Bronchial epithelial cell (primary cell): ENCODE measurements at regions not wholly inside any gene's neighbourhood (a gene's known extent, or its start where the extent isn't known, plus 50 kb on each side); places are given as distances from the start of the nearest gene placed in this dataset.
"Not testable (repeated sequence)": the region's sequence is repeated elsewhere in the genome, so short reads cannot be mapped to it uniquely, and the experiment has no call there.

Source experiments
- DNase-seq: peaks from one replicate; pipeline ENCODE4 v3.0.0-alpha.2; 2010; ENCODE audit warnings: low read depth
- FAIRE-seq: peaks from 2 replicates; lab custom pipeline; 2011; peaks lifted over from hg19 to GRCh38; lab: Jason Lieb, UNC
- H3K27me3 ChIP-seq: 2 replicates; pipeline ENCODE4 v1.5.1; 2011; ENCODE audit warnings: low read length; ENCODE audit not compliant: control insufficient read depth, insufficient read depth
- H3K36me3 ChIP-seq: 2 replicates; pipeline ENCODE4 v1.5.1; 2011; ENCODE audit warnings: low read length; ENCODE audit not compliant: control insufficient read depth, insufficient read depth
- H3K4me3 ChIP-seq: 2 replicates; pipeline ENCODE4 v1.5.1; 2011; ENCODE audit warnings: mild to moderate bottlenecking, low read depth, low read length, control low read depth
- TF ChIP-seq, protein P1 (sequence below): IDR thresholded peaks from 2 replicates; pipeline ENCODE4 v1.5.1; 2011; ENCODE audit warnings: mild to moderate bottlenecking, moderate library complexity, low read length, control low read depth, inconsistent platforms; ENCODE audit not compliant: insufficient read depth, severe bottlenecking

DNA sequence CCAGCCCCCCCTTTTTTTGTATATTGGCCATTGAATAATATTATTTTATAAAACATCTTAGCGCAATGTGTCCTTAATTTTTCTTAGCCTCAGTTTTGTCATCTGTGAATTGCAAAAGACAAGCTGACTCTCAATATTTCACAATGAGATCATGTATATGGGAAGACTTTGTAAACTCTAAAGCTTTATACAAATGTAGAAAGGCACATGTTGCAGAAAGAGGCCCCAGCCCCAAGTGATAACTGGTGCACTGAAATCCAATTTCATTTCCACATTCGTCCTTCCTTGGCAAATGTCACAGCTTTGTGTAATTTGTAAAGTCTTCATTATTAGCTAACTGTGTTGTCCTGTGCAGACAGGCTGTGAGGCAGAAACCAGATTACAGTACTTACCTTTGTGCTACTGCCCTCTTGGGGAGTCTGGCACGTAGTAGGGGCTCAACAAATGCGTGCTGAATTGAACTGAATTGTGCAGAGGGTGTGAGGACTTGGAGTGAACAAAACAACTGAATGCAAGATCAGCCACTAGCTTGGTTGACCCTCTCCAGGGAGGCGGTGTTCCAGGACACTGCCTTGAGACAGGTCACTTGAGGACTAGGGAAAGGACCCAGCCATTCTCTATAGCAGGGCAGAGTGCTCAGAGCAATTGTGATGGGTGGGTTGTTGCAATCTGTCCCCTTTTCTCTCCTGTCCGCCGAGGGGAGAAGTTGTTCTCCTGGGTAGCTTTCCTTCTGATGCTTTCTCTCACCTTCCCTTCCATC is 74.6 kb downstream of the LMO4 start:
- FAIRE-seq = no peak

DNA sequence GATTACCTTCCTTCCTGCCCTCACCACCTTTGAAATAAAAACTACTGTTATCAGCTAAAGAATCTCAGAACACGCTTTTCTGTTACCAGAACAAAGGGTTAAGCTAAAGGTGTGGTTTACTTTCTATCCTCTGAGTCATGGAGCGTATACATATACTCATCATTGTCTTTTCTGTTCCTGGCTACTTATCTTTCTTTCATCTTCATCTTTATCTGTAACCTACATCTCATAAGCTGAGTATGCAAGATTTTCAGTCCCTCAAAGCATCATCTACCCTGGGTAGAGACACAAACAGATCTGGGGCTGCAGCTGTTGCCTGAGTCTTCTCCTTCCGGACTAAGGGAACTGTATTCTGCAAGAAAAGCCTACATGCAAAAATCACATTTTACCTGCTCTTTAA is 75.6 kb downstream of the LMO4 start:
- Histone ChIP-seq H3K36me3 (no peaks in the 10 kb centered on the region), H3K4me3 (no peak overlapping the region), H3K27me3 (no peaks in the 10 kb centered on the region)
- FAIRE-seq (no peak), DNase-seq (peak; percentile 41)
- TF ChIP-seq, protein P1, sequence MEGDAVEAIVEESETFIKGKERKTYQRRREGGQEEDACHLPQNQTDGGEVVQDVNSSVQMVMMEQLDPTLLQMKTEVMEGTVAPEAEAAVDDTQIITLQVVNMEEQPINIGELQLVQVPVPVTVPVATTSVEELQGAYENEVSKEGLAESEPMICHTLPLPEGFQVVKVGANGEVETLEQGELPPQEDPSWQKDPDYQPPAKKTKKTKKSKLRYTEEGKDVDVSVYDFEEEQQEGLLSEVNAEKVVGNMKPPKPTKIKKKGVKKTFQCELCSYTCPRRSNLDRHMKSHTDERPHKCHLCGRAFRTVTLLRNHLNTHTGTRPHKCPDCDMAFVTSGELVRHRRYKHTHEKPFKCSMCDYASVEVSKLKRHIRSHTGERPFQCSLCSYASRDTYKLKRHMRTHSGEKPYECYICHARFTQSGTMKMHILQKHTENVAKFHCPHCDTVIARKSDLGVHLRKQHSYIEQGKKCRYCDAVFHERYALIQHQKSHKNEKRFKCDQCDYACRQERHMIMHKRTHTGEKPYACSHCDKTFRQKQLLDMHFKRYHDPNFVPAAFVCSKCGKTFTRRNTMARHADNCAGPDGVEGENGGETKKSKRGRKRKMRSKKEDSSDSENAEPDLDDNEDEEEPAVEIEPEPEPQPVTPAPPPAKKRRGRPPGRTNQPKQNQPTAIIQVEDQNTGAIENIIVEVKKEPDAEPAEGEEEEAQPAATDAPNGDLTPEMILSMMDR = no peak

More for the DNA sequence above, 74.6 kb downstream of the LMO4 start:
- Histone ChIP-seq H3K27me3 (no peaks in the 10 kb centered on the region), H3K36me3 (no peaks in the 10 kb centered on the region), H3K4me3 (no peak overlapping the region)
- TF ChIP-seq, protein P1 = no peak
- DNase-seq = no peak

DNA sequence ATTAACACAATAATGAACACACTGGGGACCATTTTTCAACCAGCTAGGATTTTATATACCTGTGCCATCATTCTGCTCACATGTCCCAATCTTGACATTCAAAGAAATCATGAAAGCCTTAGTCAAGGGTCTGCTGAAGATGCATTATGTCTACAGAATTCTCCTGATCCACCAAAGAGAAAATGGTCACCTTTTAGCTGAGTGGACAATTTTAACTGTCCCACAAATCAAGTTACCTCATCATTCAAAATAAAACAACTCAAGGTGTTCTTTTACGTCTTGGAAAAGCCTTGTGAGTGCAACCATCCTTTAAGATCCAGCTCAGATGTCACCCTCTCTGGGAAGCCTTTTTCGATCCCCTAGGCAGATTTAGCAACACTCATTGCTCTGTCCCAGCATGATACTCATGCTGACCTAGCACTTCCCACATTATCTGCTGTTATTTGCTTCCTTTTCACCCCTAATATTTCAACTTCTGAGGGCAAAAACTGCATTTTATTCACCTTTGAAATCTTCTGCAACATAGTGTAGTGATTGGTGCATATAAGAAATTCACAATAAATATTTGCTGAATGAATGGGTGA is 80.1 kb downstream of the LMO4 start:
- Histone ChIP-seq H3K36me3 (no peaks in the 10 kb centered on the region), H3K4me3 (no peak overlapping the region), H3K27me3 (no peaks in the 10 kb centered on the region)
- DNase-seq = no peak
- TF ChIP-seq, protein P1 = no peak
- no peak for FAIRE-seq

DNA sequence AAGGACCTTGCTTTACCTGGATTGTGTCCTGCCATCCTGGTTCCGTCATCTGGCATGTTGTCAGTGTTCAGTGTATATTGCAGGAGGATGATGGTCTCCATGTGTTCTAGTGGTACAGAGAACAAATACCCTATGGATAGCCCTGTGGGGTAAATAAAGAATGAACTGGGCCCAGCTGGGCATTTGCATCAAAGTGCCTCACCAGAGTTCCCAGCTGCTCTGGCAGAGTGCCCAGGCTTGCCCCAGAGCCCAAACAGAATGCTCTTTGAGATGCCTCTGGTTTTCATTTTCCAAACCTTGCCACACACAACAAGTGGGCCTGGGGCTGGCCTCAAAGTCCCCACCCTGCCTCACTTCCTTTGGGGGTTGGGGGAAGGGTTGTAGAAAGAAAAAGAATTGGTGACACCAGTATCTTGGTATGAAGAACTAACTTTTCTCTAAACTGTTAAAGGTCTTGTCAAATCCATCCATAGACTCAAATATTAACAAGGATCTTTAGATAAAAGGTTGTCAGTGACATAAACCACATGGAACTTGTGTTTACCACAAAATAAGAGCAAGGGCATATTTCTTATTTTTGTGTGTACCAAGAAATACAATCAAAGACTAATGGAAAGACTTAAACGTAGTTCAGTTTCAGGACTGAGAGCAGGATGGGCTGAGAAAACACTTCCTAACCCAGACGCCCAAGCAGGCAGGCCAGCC is 82.2 kb downstream of the LMO4 start:
- TF ChIP-seq, protein P1 = no peak
- DNase-seq = no peak
- Histone ChIP-seq H3K27me3 (no peaks in the 10 kb centered on the region), H3K36me3 (no peaks in the 10 kb centered on the region), H3K4me3 (no peak overlapping the region)
- no peak for FAIRE-seq

DNA sequence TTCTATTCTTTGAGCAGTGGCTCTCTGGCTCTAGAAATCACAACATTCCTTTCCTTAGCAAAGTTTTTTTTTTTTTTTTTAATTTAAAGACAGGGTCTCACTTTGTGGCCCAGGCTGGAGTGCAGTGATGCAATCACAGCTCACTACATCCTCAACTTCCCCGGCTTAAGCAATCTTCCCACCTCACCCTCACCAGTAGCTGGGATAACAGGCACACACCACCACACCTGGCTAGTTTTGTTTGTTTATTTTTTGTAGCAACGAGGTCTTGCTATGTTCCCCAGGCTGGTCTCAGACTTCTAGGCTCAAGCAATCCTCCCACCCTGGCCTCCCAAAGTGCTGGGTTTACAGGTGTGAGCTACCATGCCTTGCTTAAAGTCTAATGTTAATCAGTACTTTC is 85.2 kb downstream of the LMO4 start:
- H3K4me3 ChIP-seq, H3K36me3 ChIP-seq, DNase-seq, FAIRE-seq, H3K27me3 ChIP-seq: not testable (repeated sequence)

DNA sequence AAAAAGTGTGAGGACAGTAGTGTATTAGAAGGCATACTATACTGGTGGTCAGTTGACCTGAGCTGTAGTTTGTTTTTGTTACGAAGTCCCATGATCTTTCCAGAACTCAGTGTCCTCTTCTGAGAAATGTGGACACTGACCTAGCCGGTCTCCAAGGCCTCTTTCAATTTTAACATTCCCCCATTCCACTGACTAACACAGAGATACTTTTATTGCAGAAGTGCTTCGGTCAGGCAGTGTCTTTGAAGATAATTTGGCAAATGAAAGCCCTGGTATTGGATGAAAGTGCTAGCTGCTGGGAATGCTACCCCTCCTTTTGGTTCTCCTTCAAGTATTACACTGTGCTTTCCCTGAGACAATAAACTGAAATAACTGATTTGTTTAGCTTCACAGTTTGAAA is 89.4 kb downstream of the LMO4 start:
- no peak for FAIRE-seq

More for the DNA sequence above, 89.4 kb downstream of the LMO4 start:
- TF ChIP-seq, protein P1 = no peak
- no peak for DNase-seq
- Histone ChIP-seq H3K27me3 (no peaks in the 10 kb centered on the region), H3K36me3 (no peaks in the 10 kb centered on the region), H3K4me3 (no peak overlapping the region)
